ENCODE measurements at regions not wholly inside any gene's neighbourhood (a gene's known extent, or its start where the extent isn't known, plus 50 kb on each side); places are given as distances from the start of the nearest gene placed in this dataset.

DNA sequence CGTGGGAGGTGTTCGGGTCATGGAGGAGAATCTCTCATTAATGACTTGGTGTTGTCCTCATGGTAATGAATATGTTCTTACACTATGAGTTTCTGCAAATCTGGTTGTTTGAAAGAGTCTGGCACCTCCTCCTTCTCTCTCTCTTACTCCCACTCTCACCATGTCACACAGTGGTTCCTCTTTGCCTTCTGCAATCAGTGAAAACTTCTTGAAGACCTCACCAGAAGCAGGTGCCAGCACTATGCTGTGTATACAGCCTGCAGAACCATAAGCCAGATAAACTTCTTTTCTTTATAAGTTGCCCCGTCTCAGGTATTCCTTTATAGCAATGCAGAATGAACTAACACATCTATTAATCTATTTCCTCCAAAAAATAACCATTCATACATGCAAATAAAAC is 275.0 kb downstream of the ANTXR2 start:
- ATAC-seq (ENCODE audit: insufficient number of reproducible peaks, low FRiP score, low read depth), result no peak
- no peaks in the 10 kb centered on the region for H3K27me3 ChIP-seq (replicated peaks; ENCODE audit: insufficient read depth)
- DNase-seq (ENCODE audit: low spot score), result no peak

DNA sequence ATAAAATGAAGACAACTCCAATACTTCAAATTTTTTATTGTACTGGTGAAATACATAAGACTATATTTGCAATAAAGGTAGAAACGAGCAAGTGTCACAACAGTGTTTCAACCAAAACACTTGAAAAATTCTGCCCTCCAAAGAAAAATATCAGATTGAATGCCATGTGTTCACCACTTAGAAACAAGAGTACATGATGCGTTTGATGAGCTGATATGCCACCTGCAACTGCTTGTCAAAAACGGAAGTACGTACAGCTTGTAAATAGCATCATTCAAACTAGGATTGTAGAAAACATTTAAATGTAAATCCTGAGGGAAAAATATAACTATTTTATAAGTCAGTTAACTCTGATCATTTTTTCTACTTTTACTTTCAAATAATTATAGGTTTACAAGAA is 276.1 kb downstream of the ANTXR2 start:
- no peak for DNase-seq (ENCODE audit: low spot score)
- H3K27ac ChIP-seq, result no peak overlapping the region
- H3K36me3 ChIP-seq, result no peaks in the 10 kb centered on the region
- H3K27me3 ChIP-seq (replicated peaks; ENCODE audit: insufficient read depth), result no peaks in the 10 kb centered on the region
- ATAC-seq (ENCODE audit: insufficient number of reproducible peaks, low FRiP score, low read depth), result no peak
- no peaks in the 10 kb centered on the region for H3K4me1 ChIP-seq (ENCODE audit: control insufficient read depth in 1 of 2, low read depth in 2 of 2)
- H3K4me3 ChIP-seq, result no peak overlapping the region
- TF ChIP-seq, protein P1, sequence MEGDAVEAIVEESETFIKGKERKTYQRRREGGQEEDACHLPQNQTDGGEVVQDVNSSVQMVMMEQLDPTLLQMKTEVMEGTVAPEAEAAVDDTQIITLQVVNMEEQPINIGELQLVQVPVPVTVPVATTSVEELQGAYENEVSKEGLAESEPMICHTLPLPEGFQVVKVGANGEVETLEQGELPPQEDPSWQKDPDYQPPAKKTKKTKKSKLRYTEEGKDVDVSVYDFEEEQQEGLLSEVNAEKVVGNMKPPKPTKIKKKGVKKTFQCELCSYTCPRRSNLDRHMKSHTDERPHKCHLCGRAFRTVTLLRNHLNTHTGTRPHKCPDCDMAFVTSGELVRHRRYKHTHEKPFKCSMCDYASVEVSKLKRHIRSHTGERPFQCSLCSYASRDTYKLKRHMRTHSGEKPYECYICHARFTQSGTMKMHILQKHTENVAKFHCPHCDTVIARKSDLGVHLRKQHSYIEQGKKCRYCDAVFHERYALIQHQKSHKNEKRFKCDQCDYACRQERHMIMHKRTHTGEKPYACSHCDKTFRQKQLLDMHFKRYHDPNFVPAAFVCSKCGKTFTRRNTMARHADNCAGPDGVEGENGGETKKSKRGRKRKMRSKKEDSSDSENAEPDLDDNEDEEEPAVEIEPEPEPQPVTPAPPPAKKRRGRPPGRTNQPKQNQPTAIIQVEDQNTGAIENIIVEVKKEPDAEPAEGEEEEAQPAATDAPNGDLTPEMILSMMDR (IDR thresholded peaks at IDR 0.05), result no peak
- no peaks in the 10 kb centered on the region for H3K9me3 ChIP-seq

More for the DNA sequence above, 275.0 kb downstream of the ANTXR2 start:
- Histone ChIP-seq H3K27ac (no peak overlapping the region), H3K4me1 (ENCODE audit: control insufficient read depth in 1 of 2, low read depth in 2 of 2) (no peaks in the 10 kb centered on the region), H3K36me3 (no peaks in the 10 kb centered on the region), H3K4me3 (no peak overlapping the region), H3K9me3 (no peaks in the 10 kb centered on the region)
- TF ChIP-seq, protein P1 (IDR thresholded peaks at IDR 0.05), result no peak

DNA sequence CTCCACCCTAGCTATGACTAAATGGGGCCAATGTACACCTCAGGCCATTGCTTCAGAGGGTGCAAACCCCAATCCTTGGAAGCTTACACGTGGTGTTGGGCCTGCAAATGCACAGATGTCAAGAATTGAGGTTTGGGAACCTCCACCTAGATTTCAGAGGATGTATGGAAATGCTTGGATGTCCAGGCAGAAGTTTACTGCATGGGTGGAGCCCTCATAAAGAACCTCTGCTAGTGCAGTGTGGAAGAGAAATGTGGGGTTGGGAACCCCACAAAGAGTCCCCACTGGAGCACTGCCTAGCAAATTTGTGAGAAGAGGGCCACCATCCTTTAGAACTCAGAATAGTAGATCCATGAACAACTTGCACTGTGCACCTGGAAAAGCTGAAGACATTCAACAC is 284.1 kb downstream of the ANTXR2 start:
- TF ChIP-seq, protein P1 (IDR thresholded peaks at IDR 0.05), result no peak
- H3K27me3 ChIP-seq (replicated peaks; ENCODE audit: insufficient read depth), result no peaks in the 10 kb centered on the region
- ATAC-seq (ENCODE audit: insufficient number of reproducible peaks, low FRiP score, low read depth), result no peak
- H3K27ac ChIP-seq, result no peak overlapping the region
- H3K9me3 ChIP-seq, result peaks cover 4% of the 10 kb centered on the region
- H3K4me1 ChIP-seq (ENCODE audit: control insufficient read depth in 1 of 2, low read depth in 2 of 2), result no peaks in the 10 kb centered on the region
- no peaks in the 10 kb centered on the region for H3K36me3 ChIP-seq
- DNase-seq (ENCODE audit: low spot score), result no peak
- no peak overlapping the region for H3K4me3 ChIP-seq

DNA sequence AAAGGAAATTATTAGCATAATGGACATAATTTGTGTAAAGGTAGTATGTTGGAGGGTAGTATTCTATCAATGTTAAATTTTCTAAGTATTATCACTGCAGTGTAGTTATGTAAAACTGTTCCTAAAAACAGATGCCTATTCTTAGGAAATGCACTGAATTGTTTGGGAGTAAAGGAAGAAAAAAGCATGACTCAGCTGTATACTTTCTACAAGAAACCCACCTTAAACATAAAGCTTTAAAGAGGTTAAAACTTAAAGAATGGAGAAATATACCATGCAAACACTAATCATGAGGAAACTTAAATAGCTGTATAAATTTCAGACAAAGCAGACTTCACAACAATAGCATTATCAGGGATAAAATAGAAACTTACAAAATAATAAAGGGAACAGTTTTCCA is 292.9 kb downstream of the ANTXR2 start:
- TF ChIP-seq, protein P1 (IDR thresholded peaks at IDR 0.05), result no peak
- H3K36me3 ChIP-seq, result no peaks in the 10 kb centered on the region

DNA sequence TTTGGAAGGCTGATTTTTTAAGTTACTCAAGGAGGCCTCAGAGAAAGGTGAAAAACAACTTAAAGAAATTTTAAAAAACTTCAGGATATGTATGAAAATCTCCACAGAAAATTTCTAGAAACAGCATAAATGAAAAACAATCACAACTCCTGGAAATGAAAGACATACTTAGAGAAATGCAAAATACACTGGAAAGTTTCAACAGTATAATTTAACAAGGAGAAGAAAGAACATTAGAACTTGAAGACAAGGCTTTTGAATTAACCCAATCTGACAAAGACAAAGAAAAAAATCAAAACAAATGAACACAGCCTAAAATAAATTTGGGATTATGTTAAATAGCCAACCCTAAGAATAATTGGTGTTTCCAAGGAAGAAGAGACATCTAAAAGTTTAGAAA is 300.5 kb downstream of the ANTXR2 start:
- Histone ChIP-seq H3K27me3 (replicated peaks; ENCODE audit: insufficient read depth) (no peaks in the 10 kb centered on the region), H3K4me3 (no peak overlapping the region), H3K36me3 (no peaks in the 10 kb centered on the region), H3K4me1 (ENCODE audit: control insufficient read depth in 1 of 2, low read depth in 2 of 2) (no peaks in the 10 kb centered on the region), H3K9me3 (peaks cover 11% of the 10 kb centered on the region), H3K27ac (no peak overlapping the region)
- ATAC-seq (ENCODE audit: insufficient number of reproducible peaks, low FRiP score, low read depth) (no peak), DNase-seq (ENCODE audit: low spot score) (no peak)
- TF ChIP-seq, protein P1 (IDR thresholded peaks at IDR 0.05), result no peak

More for the DNA sequence above, 292.9 kb downstream of the ANTXR2 start:
- no peak overlapping the region for H3K4me3 ChIP-seq
- H3K9me3 ChIP-seq, result no peaks in the 10 kb centered on the region
- DNase-seq (ENCODE audit: low spot score), result no peak
- H3K4me1 ChIP-seq (ENCODE audit: control insufficient read depth in 1 of 2, low read depth in 2 of 2), result no peaks in the 10 kb centered on the region
- no peak overlapping the region for H3K27ac ChIP-seq
- ATAC-seq (ENCODE audit: insufficient number of reproducible peaks, low FRiP score, low read depth), result no peak
- no peaks in the 10 kb centered on the region for H3K27me3 ChIP-seq (replicated peaks; ENCODE audit: insufficient read depth)

All from thoracic aorta (tissue), 2 donors.